Liver (tissue), 8 donors: ENCODE measurements at regions not wholly inside any gene's neighbourhood (a gene's known extent, or its start where the extent isn't known, plus 50 kb on each side); places are given as distances from the start of the nearest gene placed in this dataset.

Source experiments
- DNase-seq: peaks from one replicate; pipeline ENCODE4 v3.0.0-alpha.2; 2017; ENCODE audit warnings: low spot score
- H3K27ac ChIP-seq, 2 donors: one replicate each; pipeline ENCODE4 v1.7.0; 2013; ENCODE audit warnings: inconsistent platforms in 2 of 2, low read length in 2 of 2, control low read depth in 1 of 2, low read depth in 1 of 2, mild to moderate bottlenecking in 1 of 2
- H3K27me3 ChIP-seq, 4 donors: one replicate each; pipeline versions ENCODE4 v1.6.1 to v1.7.0; 2013; ENCODE audit warnings: low read length in 3 of 4, inconsistent platforms in 1 of 4, mild to moderate bottlenecking in 1 of 4, moderate library complexity in 1 of 4; ENCODE audit not compliant: control insufficient read depth in 4 of 4, insufficient read depth in 4 of 4
- H3K36me3 ChIP-seq, 4 donors: one replicate each; pipeline versions ENCODE4 v1.6.1 to v1.7.0; 2013; ENCODE audit warnings: low read length in 3 of 4, mild to moderate bottlenecking in 3 of 4, low read depth in 1 of 4, moderate library complexity in 1 of 4; ENCODE audit not compliant: control insufficient read depth in 4 of 4, insufficient read depth in 3 of 4
- H3K4me1 ChIP-seq, 4 donors: one replicate each; pipeline versions ENCODE4 v1.6.1 to v1.7.0; 2013; ENCODE audit warnings: low read length in 3 of 4, mild to moderate bottlenecking in 3 of 4, moderate library complexity in 1 of 4; ENCODE audit not compliant: control insufficient read depth in 4 of 4, insufficient read depth in 4 of 4
- H3K4me3 ChIP-seq, 3 donors: one replicate each; pipeline versions ENCODE4 v1.6.1 to v1.7.0; 2013; ENCODE audit warnings: low read length in 3 of 3, control low read depth in 1 of 3, low read depth in 1 of 3, mild to moderate bottlenecking in 1 of 3
- H3K9ac ChIP-seq, 2 donors: one replicate each; pipeline ENCODE4 v1.7.0; 2013; ENCODE audit warnings: low read length in 2 of 2, mild to moderate bottlenecking in 2 of 2, moderate library complexity in 2 of 2, control low read depth in 1 of 2, low read depth in 1 of 2
- H3K9me3 ChIP-seq, 4 donors: one replicate each; pipeline versions ENCODE4 v1.6.1 to v1.7.0; 2013; ENCODE audit warnings: low read length in 3 of 4; ENCODE audit not compliant: control insufficient read depth in 4 of 4
- ATF3 ChIP-seq: IDR thresholded peaks from 2 replicates; pipeline ENCODE4 v1.6.1; 2016; ENCODE audit warnings: antibody characterized with exemption
- CTCF ChIP-seq: fragments of 150-350 bp; IDR thresholded peaks from 2 replicates; pipeline ENCODE4 v1.5.1; 2017; ENCODE audit warnings: improper control_type of control experiment, low read depth, low read length; ENCODE audit not compliant: missing input control
- EGR1 ChIP-seq, 2 donors: IDR thresholded peaks; 2 replicates each; pipeline ENCODE4 v1.6.1; 2016 to 2018; ENCODE audit warnings: antibody characterized with exemption in 2 of 2, low read depth in 2 of 2
- FOXA1 ChIP-seq: IDR thresholded peaks from 2 replicates; pipeline ENCODE4 v1.6.1; 2016; ENCODE audit warnings: antibody characterized with exemption
- FOXA2 ChIP-seq: IDR thresholded peaks from 2 replicates; pipeline ENCODE4 v1.6.1; 2016; ENCODE audit warnings: antibody characterized with exemption
- GABPA ChIP-seq, 2 donors: IDR thresholded peaks in 1 of 2; conservative IDR thresholded peaks in 1 of 2; 2 replicates each; pipeline ENCODE4 v1.6.1; 2016; ENCODE audit warnings: antibody characterized with exemption in 2 of 2, mild to moderate bottlenecking in 1 of 2, moderate library complexity in 1 of 2
- HNF4A ChIP-seq, 2 donors: conservative IDR thresholded peaks; 2 replicates each; pipeline ENCODE4 v1.6.1; 2016; ENCODE audit warnings: antibody characterized with exemption in 2 of 2, mild to moderate bottlenecking in 2 of 2
- HNF4G ChIP-seq: IDR thresholded peaks from 2 replicates; pipeline ENCODE4 v1.6.1; 2016; ENCODE audit warnings: antibody characterized with exemption
- JUND ChIP-seq, 2 donors: IDR thresholded peaks; 2 replicates each; pipeline ENCODE4 v1.6.1; 2016; ENCODE audit warnings: antibody characterized with exemption in 2 of 2
- NR2F2 ChIP-seq: IDR thresholded peaks from 2 replicates; pipeline ENCODE4 v1.6.1; 2016; ENCODE audit warnings: antibody characterized with exemption
- RAD21 ChIP-seq, 2 donors: IDR thresholded peaks; 2 replicates each; pipeline ENCODE4 v1.6.1; 2016; ENCODE audit warnings: antibody characterized with exemption in 2 of 2, mild to moderate bottlenecking in 2 of 2
- REST ChIP-seq: IDR thresholded peaks from 2 replicates; pipeline ENCODE4 v1.6.1; 2016; ENCODE audit warnings: antibody characterized with exemption, mild to moderate bottlenecking
- RXRA ChIP-seq, 2 donors: IDR thresholded peaks; 2 replicates each; pipeline ENCODE4 v1.6.1; 2017 to 2018; ENCODE audit warnings: antibody characterized with exemption in 2 of 2, mild to moderate bottlenecking in 1 of 2
- SP1 ChIP-seq: IDR thresholded peaks from 2 replicates; pipeline ENCODE4 v1.6.1; 2018; ENCODE audit warnings: antibody characterized with exemption, mild to moderate bottlenecking
- TAF1 ChIP-seq: conservative IDR thresholded peaks from 2 replicates; pipeline ENCODE4 v1.6.1; 2016; ENCODE audit warnings: antibody characterized with exemption, mild to moderate bottlenecking
- YY1 ChIP-seq: IDR thresholded peaks from 2 replicates; pipeline ENCODE4 v1.6.1; 2016; ENCODE audit warnings: antibody characterized with exemption, mild to moderate bottlenecking
- WGBS: extraction: QIAGEN DNeasy Blood & Tissue Kit; methylation state at CpG from one replicate; pipeline ENCODE4 v1.1.7; 2013; 5-methylcytosine and 5-hydroxymethylcytosine counted together
- TF ChIP-seq, protein P1 (sequence below): IDR thresholded peaks from 2 replicates; pipeline ENCODE4 v1.6.1; 2016; ENCODE audit warnings: antibody characterized with exemption
- TF ChIP-seq, protein P2 (sequence below): IDR thresholded peaks from 2 replicates; pipeline ENCODE4 v1.6.1; 2016; ENCODE audit warnings: antibody characterized with exemption
- donor health status: healthy.
- donor health status: healthy.
- donor health status: healthy.
- donor health status: healthy.
- donor health status: healthy.

DNA sequence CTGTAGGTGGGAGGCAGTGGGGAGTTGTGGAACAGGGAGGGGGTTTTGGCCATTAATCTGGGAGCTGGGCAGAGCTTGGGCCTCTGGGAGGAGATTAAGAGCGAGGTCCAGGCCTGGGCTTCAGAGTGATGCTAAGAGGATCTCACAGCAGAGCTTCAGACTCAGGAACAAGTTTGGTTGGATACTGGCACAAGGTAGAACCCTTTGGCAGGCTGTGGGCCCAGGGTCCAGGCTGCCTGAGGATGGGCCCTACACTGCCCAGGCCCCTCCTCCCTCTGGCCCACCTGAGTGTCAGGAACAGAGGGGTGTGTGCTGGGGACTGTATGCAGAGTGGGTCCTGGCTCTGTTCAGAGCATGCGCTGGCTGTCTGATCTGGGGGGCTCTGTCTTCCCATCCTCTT, 334.9 kb downstream of the CYP26B1 start (continued):
- TF ChIP-seq REST = no peak
- no peak for TF ChIP-seq EGR1 (IDR thresholded peaks at IDR 0.05; ENCODE audit: low read depth in 2 of 2)
- TF ChIP-seq FOXA2 = no peak
- no peak for TF ChIP-seq ATF3
- TF ChIP-seq RXRA (IDR thresholded peaks at IDR 0.05) = no peak
- no peak for TF ChIP-seq HNF4A (conservative IDR thresholded peaks at IDR 0.05)
- TF ChIP-seq HNF4G = no peak
- TF ChIP-seq SP1 = no peak

- H3K27me3 ChIP-seq = no peaks in the 10 kb centered on the region
- H3K36me3 ChIP-seq = no peaks in the 10 kb centered on the region
- H3K9ac ChIP-seq = no peak overlapping the region
- no peaks in the 10 kb centered on the region for H3K4me1 ChIP-seq
- H3K4me3 ChIP-seq = no peak overlapping the region
- H3K27ac ChIP-seq = no peak overlapping the region
- no peak for TF ChIP-seq GABPA (IDR thresholded peaks at IDR 0.05 in 1 of 2, conservative IDR thresholded peaks at IDR 0.05 in 1 of 2)
- TF ChIP-seq ATF3 = no peak
- TF ChIP-seq, protein P1, sequence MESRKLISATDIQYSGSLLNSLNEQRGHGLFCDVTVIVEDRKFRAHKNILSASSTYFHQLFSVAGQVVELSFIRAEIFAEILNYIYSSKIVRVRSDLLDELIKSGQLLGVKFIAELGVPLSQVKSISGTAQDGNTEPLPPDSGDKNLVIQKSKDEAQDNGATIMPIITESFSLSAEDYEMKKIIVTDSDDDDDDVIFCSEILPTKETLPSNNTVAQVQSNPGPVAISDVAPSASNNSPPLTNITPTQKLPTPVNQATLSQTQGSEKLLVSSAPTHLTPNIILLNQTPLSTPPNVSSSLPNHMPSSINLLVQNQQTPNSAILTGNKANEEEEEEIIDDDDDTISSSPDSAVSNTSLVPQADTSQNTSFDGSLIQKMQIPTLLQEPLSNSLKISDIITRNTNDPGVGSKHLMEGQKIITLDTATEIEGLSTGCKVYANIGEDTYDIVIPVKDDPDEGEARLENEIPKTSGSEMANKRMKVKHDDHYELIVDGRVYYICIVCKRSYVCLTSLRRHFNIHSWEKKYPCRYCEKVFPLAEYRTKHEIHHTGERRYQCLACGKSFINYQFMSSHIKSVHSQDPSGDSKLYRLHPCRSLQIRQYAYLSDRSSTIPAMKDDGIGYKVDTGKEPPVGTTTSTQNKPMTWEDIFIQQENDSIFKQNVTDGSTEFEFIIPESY = no peak
- no peak for TF ChIP-seq YY1
- TF ChIP-seq EGR1 (IDR thresholded peaks at IDR 0.05; ENCODE audit: low read depth in 2 of 2) = no peak
- no peak for TF ChIP-seq RAD21 (IDR thresholded peaks at IDR 0.05)
- TF ChIP-seq SP1 = no peak
- TF ChIP-seq RXRA (IDR thresholded peaks at IDR 0.05) = no peak
- TF ChIP-seq FOXA1 = no peak
- no peak for TF ChIP-seq HNF4A (conservative IDR thresholded peaks at IDR 0.05)
- no peak for TF ChIP-seq TAF1
- no peak for TF ChIP-seq REST
- no peak for TF ChIP-seq NR2F2
- no peak for TF ChIP-seq CTCF
- no peak for TF ChIP-seq JUND (IDR thresholded peaks at IDR 0.05)
- no peak for TF ChIP-seq HNF4G
- no peak for TF ChIP-seq FOXA2
- TF ChIP-seq, protein P2, sequence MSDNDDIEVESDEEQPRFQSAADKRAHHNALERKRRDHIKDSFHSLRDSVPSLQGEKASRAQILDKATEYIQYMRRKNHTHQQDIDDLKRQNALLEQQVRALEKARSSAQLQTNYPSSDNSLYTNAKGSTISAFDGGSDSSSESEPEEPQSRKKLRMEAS = no peak
- 95% methylated on average over 4 of the region's 4 CpGs for WGBS
- DNase-seq = no peak
- H3K9me3 ChIP-seq = no peaks in the 10 kb centered on the region
Observed at GRCh38 chr2:71811726-71812125, 335.9 kb downstream of the CYP26B1 start.
